ENCODE measurements at regions not wholly inside any gene's neighbourhood (a gene's known extent, or its start where the extent isn't known, plus 50 kb on each side); places are given as distances from the start of the nearest gene placed in this dataset.

DNA sequence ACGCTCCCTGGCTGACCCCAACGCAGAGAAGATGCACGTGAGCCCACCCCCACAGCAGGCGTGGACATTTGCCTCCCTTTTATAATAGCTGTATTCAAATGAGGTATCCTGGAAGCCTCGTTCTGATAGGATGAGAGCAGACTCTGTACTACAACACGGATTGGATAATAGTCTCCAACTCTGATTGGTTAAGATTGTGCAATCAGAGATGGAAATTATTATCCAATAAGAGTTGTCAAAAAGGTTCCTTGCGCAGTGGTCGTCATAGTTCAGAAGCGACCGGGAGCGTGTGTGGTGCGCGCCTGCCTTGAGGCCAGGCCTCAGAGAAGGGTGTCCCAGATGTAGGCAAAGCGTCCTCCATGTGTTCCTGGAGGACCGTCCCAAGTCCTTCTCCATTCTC is 104.6 kb downstream of the USP22 start:
- peaks cover 31% of the 10 kb centered on the region for H3K4me1 ChIP-seq (ENCODE audit: control insufficient read depth, insufficient read depth, low read length)
- no peak overlapping the region; the same call in 1 of the 2 replicates for H3K27ac ChIP-seq (ENCODE audit: extremely low read depth, low read depth, low read length)
- H3K4me3 ChIP-seq (ENCODE audit: low read depth, low read length) = no peak overlapping the region
- ChIA-PET CTCF (no interaction called here), POLR2A (no interaction called here)
- H3K36me3 ChIP-seq (ENCODE audit: control insufficient read depth in 2 of 2, insufficient read depth in 1 of 2, low read length in 2 of 2) = no peaks in the 10 kb centered on the region
- H3K9me3 ChIP-seq (ENCODE audit: control insufficient read depth, insufficient read depth, low read depth, low read length) = no peaks in the 10 kb centered on the region
- no peak for TF ChIP-seq ZNF394 (tag by site-specific recombination; IDR thresholded peaks at IDR 0.05; ENCODE audit: borderline replicate concordance)
- TF ChIP-seq, protein P1, sequence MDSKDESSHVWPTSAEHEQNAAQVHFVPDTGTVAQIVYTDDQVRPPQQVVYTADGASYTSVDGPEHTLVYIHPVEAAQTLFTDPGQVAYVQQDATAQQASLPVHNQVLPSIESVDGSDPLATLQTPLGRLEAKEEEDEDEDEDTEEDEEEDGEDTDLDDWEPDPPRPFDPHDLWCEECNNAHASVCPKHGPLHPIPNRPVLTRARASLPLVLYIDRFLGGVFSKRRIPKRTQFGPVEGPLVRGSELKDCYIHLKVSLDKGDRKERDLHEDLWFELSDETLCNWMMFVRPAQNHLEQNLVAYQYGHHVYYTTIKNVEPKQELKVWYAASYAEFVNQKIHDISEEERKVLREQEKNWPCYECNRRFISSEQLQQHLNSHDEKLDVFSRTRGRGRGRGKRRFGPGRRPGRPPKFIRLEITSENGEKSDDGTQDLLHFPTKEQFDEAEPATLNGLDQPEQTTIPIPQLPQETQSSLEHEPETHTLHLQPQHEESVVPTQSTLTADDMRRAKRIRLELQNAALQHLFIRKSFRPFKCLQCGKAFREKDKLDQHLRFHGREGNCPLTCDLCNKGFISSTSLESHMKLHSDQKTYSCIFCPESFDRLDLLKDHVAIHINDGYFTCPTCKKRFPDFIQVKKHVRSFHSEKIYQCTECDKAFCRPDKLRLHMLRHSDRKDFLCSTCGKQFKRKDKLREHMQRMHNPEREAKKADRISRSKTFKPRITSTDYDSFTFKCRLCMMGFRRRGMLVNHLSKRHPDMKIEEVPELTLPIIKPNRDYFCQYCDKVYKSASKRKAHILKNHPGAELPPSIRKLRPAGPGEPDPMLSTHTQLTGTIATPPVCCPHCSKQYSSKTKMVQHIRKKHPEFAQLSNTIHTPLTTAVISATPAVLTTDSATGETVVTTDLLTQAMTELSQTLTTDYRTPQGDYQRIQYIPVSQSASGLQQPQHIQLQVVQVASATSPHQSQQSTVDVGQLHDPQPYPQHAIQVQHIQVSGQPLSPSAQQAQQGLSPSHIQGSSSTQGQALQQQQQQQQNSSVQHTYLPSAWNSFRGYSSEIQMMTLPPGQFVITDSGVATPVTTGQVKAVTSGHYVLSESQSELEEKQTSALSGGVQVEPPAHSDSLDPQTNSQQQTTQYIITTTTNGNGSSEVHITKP (tag by site-specific recombination; IDR thresholded peaks at IDR 0.05) = no peak
- TF ChIP-seq ZNF548 (tag by site-specific recombination; IDR thresholded peaks at IDR 0.05) = no peak
- TF ChIP-seq ZNF701 (tag by site-specific recombination; IDR thresholded peaks at IDR 0.05) = no peak
- no peak for TF ChIP-seq ZNF112 (tag by site-specific recombination; IDR thresholded peaks at IDR 0.05)
- no peak for TF ChIP-seq ZBTB48 (tag by site-specific recombination; IDR thresholded peaks at IDR 0.05)
- no peak for TF ChIP-seq OVOL3 (tag by site-specific recombination; IDR thresholded peaks at IDR 0.05)
- TF ChIP-seq, protein P2, sequence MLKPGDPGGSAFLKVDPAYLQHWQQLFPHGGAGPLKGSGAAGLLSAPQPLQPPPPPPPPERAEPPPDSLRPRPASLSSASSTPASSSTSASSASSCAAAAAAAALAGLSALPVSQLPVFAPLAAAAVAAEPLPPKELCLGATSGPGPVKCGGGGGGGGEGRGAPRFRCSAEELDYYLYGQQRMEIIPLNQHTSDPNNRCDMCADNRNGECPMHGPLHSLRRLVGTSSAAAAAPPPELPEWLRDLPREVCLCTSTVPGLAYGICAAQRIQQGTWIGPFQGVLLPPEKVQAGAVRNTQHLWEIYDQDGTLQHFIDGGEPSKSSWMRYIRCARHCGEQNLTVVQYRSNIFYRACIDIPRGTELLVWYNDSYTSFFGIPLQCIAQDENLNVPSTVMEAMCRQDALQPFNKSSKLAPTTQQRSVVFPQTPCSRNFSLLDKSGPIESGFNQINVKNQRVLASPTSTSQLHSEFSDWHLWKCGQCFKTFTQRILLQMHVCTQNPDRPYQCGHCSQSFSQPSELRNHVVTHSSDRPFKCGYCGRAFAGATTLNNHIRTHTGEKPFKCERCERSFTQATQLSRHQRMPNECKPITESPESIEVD (tag by site-specific recombination; IDR thresholded peaks at IDR 0.05) = no peak
- TF ChIP-seq, protein P3, sequence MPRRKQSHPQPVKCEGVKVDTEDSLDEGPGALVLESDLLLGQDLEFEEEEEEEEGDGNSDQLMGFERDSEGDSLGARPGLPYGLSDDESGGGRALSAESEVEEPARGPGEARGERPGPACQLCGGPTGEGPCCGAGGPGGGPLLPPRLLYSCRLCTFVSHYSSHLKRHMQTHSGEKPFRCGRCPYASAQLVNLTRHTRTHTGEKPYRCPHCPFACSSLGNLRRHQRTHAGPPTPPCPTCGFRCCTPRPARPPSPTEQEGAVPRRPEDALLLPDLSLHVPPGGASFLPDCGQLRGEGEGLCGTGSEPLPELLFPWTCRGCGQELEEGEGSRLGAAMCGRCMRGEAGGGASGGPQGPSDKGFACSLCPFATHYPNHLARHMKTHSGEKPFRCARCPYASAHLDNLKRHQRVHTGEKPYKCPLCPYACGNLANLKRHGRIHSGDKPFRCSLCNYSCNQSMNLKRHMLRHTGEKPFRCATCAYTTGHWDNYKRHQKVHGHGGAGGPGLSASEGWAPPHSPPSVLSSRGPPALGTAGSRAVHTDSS (tag by site-specific recombination; IDR thresholded peaks at IDR 0.05) = no peak
- TF ChIP-seq, protein P4, sequence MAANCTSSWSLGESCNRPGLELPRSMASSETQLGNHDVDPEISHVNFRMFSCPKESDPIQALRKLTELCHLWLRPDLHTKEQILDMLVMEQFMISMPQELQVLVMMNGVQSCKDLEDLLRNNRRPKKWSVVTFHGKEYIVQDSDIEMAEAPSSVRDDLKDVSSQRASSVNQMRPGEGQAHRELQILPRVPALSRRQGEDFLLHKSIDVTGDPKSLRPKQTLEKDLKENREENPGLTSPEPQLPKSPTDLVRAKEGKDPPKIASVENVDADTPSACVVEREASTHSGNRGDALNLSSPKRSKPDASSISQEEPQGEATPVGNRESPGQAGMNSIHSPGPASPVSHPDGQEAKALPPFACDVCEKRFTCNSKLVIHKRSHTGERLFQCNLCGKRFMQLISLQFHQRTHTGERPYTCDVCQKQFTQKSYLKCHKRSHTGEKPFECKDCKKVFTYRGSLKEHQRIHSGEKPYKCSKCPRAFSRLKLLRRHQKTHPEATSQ (tag by site-specific recombination; IDR thresholded peaks at IDR 0.05) = no peak
- TF ChIP-seq ZNF747 (tag by site-specific recombination; IDR thresholded peaks at IDR 0.05) = no peak
- no peak for TF ChIP-seq ZNF214 (tag by site-specific recombination; IDR thresholded peaks at IDR 0.05; ENCODE audit: borderline replicate concordance)
- TF ChIP-seq ZNF248 (tag by site-specific recombination; IDR thresholded peaks at IDR 0.05) = no peak
- no peak for TF ChIP-seq SALL2 (tag by site-specific recombination; IDR thresholded peaks at IDR 0.05; ENCODE audit: borderline replicate concordance)
- TF ChIP-seq, protein P5, sequence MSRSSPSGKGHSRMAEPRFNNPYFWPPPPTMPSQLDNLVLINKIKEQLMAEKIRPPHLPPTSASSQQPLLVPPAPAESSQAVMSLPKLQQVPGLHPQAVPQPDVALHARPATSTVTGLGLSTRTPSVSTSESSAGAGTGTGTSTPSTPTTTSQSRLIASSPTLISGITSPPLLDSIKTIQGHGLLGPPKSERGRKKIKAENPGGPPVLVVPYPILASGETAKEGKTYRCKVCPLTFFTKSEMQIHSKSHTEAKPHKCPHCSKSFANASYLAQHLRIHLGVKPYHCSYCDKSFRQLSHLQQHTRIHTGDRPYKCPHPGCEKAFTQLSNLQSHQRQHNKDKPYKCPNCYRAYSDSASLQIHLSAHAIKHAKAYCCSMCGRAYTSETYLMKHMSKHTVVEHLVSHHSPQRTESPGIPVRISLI (tag by site-specific recombination; IDR thresholded peaks at IDR 0.05) = no peak
- TF ChIP-seq ZXDB (tag by site-specific recombination; IDR thresholded peaks at IDR 0.05) = no peak
- no peak for TF ChIP-seq HOXD13 (CRISPR knock-in tag; IDR thresholded peaks at IDR 0.05; ENCODE audit: borderline replicate concordance)
- no peak for TF ChIP-seq ZFHX2 (tag by site-specific recombination; conservative IDR thresholded peaks at IDR 0.05)

Measured in HEK293 (cell line).